NT2/D1 (cell line): ENCODE measurements at regions not wholly inside any gene's neighbourhood (a gene's known extent, or its start where the extent isn't known, plus 50 kb on each side); places are given as distances from the start of the nearest gene placed in this dataset.
"Not testable (repeated sequence)": the region's sequence is repeated elsewhere in the genome, so short reads cannot be mapped to it uniquely, and the experiment has no call there.

ENCODE experiments used
- DNase-seq: peaks from one replicate; pipeline ENCODE4 v3.0.0-alpha.2; 2011; ENCODE audit warnings: low read depth, low spot score
- H3K27me3 ChIP-seq: 2 replicates; pipeline ENCODE4 v1.6.0; 2011; ENCODE audit warnings: mild to moderate bottlenecking; ENCODE audit not compliant: insufficient read length, insufficient read depth
- H3K36me3 ChIP-seq: 2 replicates; pipeline ENCODE4 v1.6.1; 2011; ENCODE audit warnings: mild to moderate bottlenecking, low read length, mixed read lengths; ENCODE audit not compliant: insufficient read depth, insufficient read length
- H3K4me1 ChIP-seq: 2 replicates; pipeline ENCODE4 v1.5.1; 2011; ENCODE audit not compliant: insufficient read depth, insufficient read length
- H3K4me3 ChIP-seq: 2 replicates; pipeline ENCODE4 v1.5.1; 2011; ENCODE audit warnings: low read depth; ENCODE audit not compliant: insufficient read length
- H3K9ac ChIP-seq: 2 replicates; pipeline ENCODE4 v1.6.0; 2011; ENCODE audit warnings: low read depth; ENCODE audit not compliant: insufficient read length
- H3K9me3 ChIP-seq: 2 replicates; pipeline ENCODE4 v1.5.1; 2011; ENCODE audit warnings: mild to moderate bottlenecking, low read length; ENCODE audit not compliant: insufficient read depth
- SUZ12 ChIP-seq: IDR thresholded peaks from 2 replicates; pipeline ENCODE4 v1.6.1; 2011; ENCODE audit not compliant: insufficient read length, insufficient read depth; ENCODE audit errors: extremely low read depth
- YY1 ChIP-seq: IDR thresholded peaks from 2 replicates; pipeline ENCODE4 v1.6.1; 2011; ENCODE audit not compliant: insufficient read length, insufficient read depth
- ZNF274 ChIP-seq: IDR thresholded peaks from 2 replicates; pipeline ENCODE4 v1.6.1; 2011; ENCODE audit warnings: mild to moderate bottlenecking, low read depth, low read length

DNA sequence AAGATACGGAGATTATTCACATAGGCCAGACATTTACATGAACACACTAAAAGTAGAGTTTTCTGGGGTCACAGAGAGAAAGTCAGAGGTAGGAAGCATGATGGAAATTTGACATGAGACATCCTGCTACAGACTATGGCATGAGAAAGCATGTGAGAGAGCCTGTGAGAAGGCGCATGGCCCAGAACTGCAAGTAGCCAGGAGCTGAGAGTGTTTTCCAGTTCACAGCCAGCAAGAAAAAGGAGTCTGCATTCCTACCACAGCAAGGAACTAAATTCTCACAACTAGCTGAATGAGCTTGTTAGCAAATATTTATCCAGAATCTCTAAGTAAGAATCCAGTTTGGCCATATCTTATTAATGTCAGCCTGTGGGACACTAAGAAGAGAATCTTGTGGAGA is 673.3 kb downstream of the BRINP3 start:
- Histone ChIP-seq H3K4me1 (no peaks in the 10 kb centered on the region), H3K36me3 (no peaks in the 10 kb centered on the region), H3K9ac (no peak overlapping the region), H3K4me3 (no peak overlapping the region), H3K9me3 (no peaks in the 10 kb centered on the region), H3K27me3 (no peaks in the 10 kb centered on the region)
- DNase-seq = no peak
- TF ChIP-seq SUZ12 (no peak), YY1 (no peak), ZNF274 (no peak)

- DNase-seq = no peak
- no peaks in the 10 kb centered on the region for H3K27me3 ChIP-seq
- no peaks in the 10 kb centered on the region for H3K4me1 ChIP-seq
- no peaks in the 10 kb centered on the region for H3K36me3 ChIP-seq
- TF ChIP-seq YY1 = no peak
- no peaks in the 10 kb centered on the region for H3K9me3 ChIP-seq
- H3K4me3 ChIP-seq = no peak overlapping the region
- no peak overlapping the region for H3K9ac ChIP-seq
Observed at GRCh38 chr1:189805735-189806134, 671.9 kb downstream of the BRINP3 start.

DNA sequence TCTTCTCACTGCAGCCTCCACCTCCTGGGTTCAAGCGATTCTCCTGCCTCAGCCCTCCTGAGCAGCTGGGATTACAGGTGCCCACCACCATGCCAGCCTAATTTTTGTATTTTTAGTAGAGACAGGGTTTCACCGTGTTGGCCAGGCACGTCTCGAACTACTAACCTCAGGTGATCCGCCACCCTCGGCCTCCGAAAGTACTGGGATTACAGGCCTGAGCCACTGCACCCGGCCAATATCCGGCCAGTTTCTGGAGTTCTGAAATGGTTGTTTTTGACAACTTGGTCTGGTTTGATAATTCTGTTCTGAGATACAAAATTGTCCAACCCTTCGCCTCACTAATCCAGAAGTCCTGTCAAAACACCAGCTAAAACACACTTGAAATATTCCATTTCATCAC is 667.0 kb downstream of the BRINP3 start:
- not testable (repeated sequence) for H3K9ac ChIP-seq, H3K4me3 ChIP-seq, DNase-seq, H3K9me3 ChIP-seq, H3K4me1 ChIP-seq, H3K27me3 ChIP-seq, H3K36me3 ChIP-seq

DNA sequence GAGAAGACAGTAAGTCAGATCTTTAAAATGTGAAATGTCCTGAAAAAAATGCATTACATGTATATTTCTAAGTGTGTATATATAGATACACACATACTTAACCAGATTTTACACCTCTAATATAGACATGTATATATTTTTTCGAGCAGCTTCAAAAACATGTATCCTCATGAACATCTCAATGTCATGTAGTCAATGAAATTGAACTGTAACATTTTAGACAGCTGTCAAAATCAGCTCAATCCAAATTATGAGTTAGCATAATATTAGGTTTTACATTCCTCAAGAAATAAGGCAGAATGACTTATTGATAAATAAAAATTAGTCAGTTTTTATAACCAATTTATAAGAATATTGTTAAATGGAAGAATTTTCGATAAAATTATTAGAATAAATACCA is 665.7 kb downstream of the BRINP3 start:
- no peaks in the 10 kb centered on the region for H3K27me3 ChIP-seq
- TF ChIP-seq YY1 (no peak), ZNF274 (no peak), SUZ12 (no peak)
- H3K36me3 ChIP-seq = no peaks in the 10 kb centered on the region
- DNase-seq = no peak
- no peak overlapping the region for H3K4me3 ChIP-seq
- H3K9ac ChIP-seq = no peak overlapping the region
- H3K9me3 ChIP-seq = no peaks in the 10 kb centered on the region
- no peaks in the 10 kb centered on the region for H3K4me1 ChIP-seq

GRCh38 chr1:189816558-189816957 is 661.1 kb downstream of the BRINP3 start:
- DNase-seq = no peak
- TF ChIP-seq SUZ12 (no peak), ZNF274 (no peak), YY1 (no peak)
- H3K9ac ChIP-seq = no peak overlapping the region
- H3K9me3 ChIP-seq = no peaks in the 10 kb centered on the region
- no peaks in the 10 kb centered on the region for H3K4me1 ChIP-seq
- H3K27me3 ChIP-seq = no peaks in the 10 kb centered on the region
- no peak overlapping the region for H3K4me3 ChIP-seq
- no peaks in the 10 kb centered on the region for H3K36me3 ChIP-seq

GRCh38 chr1:189819751-189820150 is 657.9 kb downstream of the BRINP3 start:
- Histone ChIP-seq H3K9me3 (no peaks in the 10 kb centered on the region), H3K36me3 (no peaks in the 10 kb centered on the region), H3K27me3 (no peaks in the 10 kb centered on the region), H3K9ac (no peak overlapping the region), H3K4me3 (no peak overlapping the region), H3K4me1 (no peaks in the 10 kb centered on the region)
- DNase-seq = no peak
- TF ChIP-seq SUZ12 = no peak
- TF ChIP-seq YY1 = no peak
- TF ChIP-seq ZNF274 = no peak

- TF ChIP-seq SUZ12 = no peak
- no peak for TF ChIP-seq ZNF274
- no peak for TF ChIP-seq YY1
- Histone ChIP-seq H3K9me3 (no peaks in the 10 kb centered on the region), H3K4me1 (no peaks in the 10 kb centered on the region), H3K27me3 (no peaks in the 10 kb centered on the region), H3K9ac (no peak overlapping the region), H3K36me3 (no peaks in the 10 kb centered on the region), H3K4me3 (no peak overlapping the region)
- DNase-seq = no peak
Observed at GRCh38 chr1:189821833-189822232, 655.8 kb downstream of the BRINP3 start.

GRCh38 chr1:189834813-189835212 is 642.9 kb downstream of the BRINP3 start:
- DNase-seq = no peak

More at GRCh38 chr1:189834813-189835212, 642.9 kb downstream of the BRINP3 start:
- H3K4me1 ChIP-seq = no peaks in the 10 kb centered on the region
- no peaks in the 10 kb centered on the region for H3K9me3 ChIP-seq
- no peak overlapping the region for H3K9ac ChIP-seq
- no peak overlapping the region for H3K4me3 ChIP-seq
- H3K27me3 ChIP-seq = no peaks in the 10 kb centered on the region
- H3K36me3 ChIP-seq = no peaks in the 10 kb centered on the region
- TF ChIP-seq SUZ12 = no peak
- no peak for TF ChIP-seq ZNF274
- no peak for TF ChIP-seq YY1
